ENCODE measurements at regions not wholly inside any gene's neighbourhood (a gene's known extent, or its start where the extent isn't known, plus 50 kb on each side); places are given as distances from the start of the nearest gene placed in this dataset.

GRCh38 chr12:108409481-108409880 is 70.4 kb upstream of the CMKLR1 start:
- no peaks in the 10 kb centered on the region for H3K9me3 ChIP-seq (replicated peaks; ENCODE audit: control insufficient read depth, insufficient read depth, low read depth, low read length)
- H3K27me3 ChIP-seq (ENCODE audit: control insufficient read depth in 2 of 2, insufficient read depth in 2 of 2, low read length in 2 of 2): peaks cover 0 to 9% of the 10 kb centered on the region in 2 experiments; a peak in 3 of 5 replicates
- intact Hi-C loops (cut with micrococcal nuclease) (no loop called here), in situ Hi-C loops (cut with MboI) (no loop called here)
- H3K27ac ChIP-seq (ENCODE audit: extremely low read depth, low read depth, low read length): no peak overlapping the region
- 4% methylated on average over 3 of the region's 3 CpGs for WGBS (ENCODE audit: insufficient coverage, low coverage, missing lambda C conversion rate)
- H3K9me1 ChIP-seq (ENCODE audit: control insufficient read depth, insufficient read depth, low read length): no peaks in the 10 kb centered on the region
- no peaks in the 10 kb centered on the region for H4K20me1 ChIP-seq (replicated peaks; ENCODE audit: control insufficient read depth, insufficient read depth, low read length)
- no peak overlapping the region for H2AFZ ChIP-seq (ENCODE audit: low read depth, low read length)
- FAIRE-seq (no peak), DNase-seq (ENCODE audit: extremely low read depth in 1 of 4, low spot score in 3 of 4) (no peak), ATAC-seq (no peak)
- no peak overlapping the region for H3K4me3 ChIP-seq
- H3K79me2 ChIP-seq (ENCODE audit: control insufficient read depth, insufficient read depth, low read length): no peaks in the 10 kb centered on the region
- H3K4me2 ChIP-seq (ENCODE audit: insufficient read depth, low read length): no peak overlapping the region
- H3K4me1 ChIP-seq (replicated peaks in 1 of 2; ENCODE audit: control insufficient read depth in 2 of 2, insufficient read depth in 2 of 2, low read length in 2 of 2): no peaks in the 10 kb centered on the region
- no TSS peak for BruUV-seq (replicated peaks)
- no peak for TF ChIP-seq CBX2 (IDR thresholded peaks at IDR 0.05; ENCODE audit: insufficient read depth, low read length, poor library complexity, severe bottlenecking)
- no peak for TF ChIP-seq HOXB6 (CRISPR knock-in tag; IDR thresholded peaks at IDR 0.05; ENCODE audit: borderline replicate concordance)
- no peak for TF ChIP-seq ELK3 (CRISPR knock-in tag; IDR thresholded peaks at IDR 0.05)
- no peak for TF ChIP-seq SMAD2 (IDR thresholded peaks at IDR 0.05; ENCODE audit: low read depth, low read length)
- TF ChIP-seq KAT8 (IDR thresholded peaks at IDR 0.05; ENCODE audit: low read depth): no peak
- TF ChIP-seq GMEB1 (CRISPR knock-in tag; IDR thresholded peaks at IDR 0.05): no peak
- TF ChIP-seq LCOR (CRISPR knock-in tag; IDR thresholded peaks at IDR 0.05): no peak
- no peak for TF ChIP-seq BHLHE40 (IDR thresholded peaks at IDR 0.05; ENCODE audit: low read length)
- no peak for TF ChIP-seq ZFX (CRISPR knock-in tag; IDR thresholded peaks at IDR 0.05)
- no peaks in the 10 kb centered on the region for H3K36me3 ChIP-seq (ENCODE audit: control insufficient read depth, insufficient read depth, low read length)
- ChIA-PET CTCF (ENCODE audit: low intra/inter-chr PET ratio) (no interaction called here), POLR2A (interaction anchor here (0.8 kb wide), 1 partner anchor 12 kb away, joined by 6 read pairs; no protein-coding TSS in a partner anchor)
- H3K9ac ChIP-seq (ENCODE audit: insufficient read depth in 1 of 2, low read depth in 2 of 2, low read length in 2 of 2): no peak overlapping the region

Measured in K562 (cell line).